Upper lobe of left lung (tissue), 4 donors: ENCODE measurements at regions not wholly inside any gene's neighbourhood (a gene's known extent, or its start where the extent isn't known, plus 50 kb on each side); places are given as distances from the start of the nearest gene placed in this dataset.

Experiments
- CTCF ChIP-seq, 6 experiments: fragments of 450-650 bp in 4 of 6; fragments of 200-600 bp in 2 of 6; sonication (generic) in 2 of 6; IDR thresholded peaks; one replicate each; pipeline ENCODE4 v1.5.1; 2016 to 2019; ENCODE audit warnings: antibody characterized with exemption in 6 of 6
- EP300 ChIP-seq, 4 donors: sonication (generic); formaldehyde crosslinking; IDR thresholded peaks; one replicate each; pipeline ENCODE4 v1.5.1; 2017; ENCODE audit warnings: antibody characterized with exemption in 4 of 4, control low read depth in 2 of 4
- POLR2A ChIP-seq, 4 donors: fragments of 450-650 bp; IDR thresholded peaks; one replicate each; pipeline ENCODE4 v1.5.1; 2016 to 2017; ENCODE audit warnings: antibody characterized with exemption in 4 of 4, mild to moderate bottlenecking in 2 of 4
- POLR2AphosphoS5 ChIP-seq, 2 donors: sonication (generic); formaldehyde crosslinking; IDR thresholded peaks; one replicate each; pipeline ENCODE4 v1.5.1; 2017; ENCODE audit warnings: antibody characterized with exemption in 2 of 2

GRCh38 chr9:27934471-27934870, 361.2 kb upstream of the C9orf72 start:
- TF ChIP-seq POLR2A (IDR thresholded peaks at IDR 0.05), result no peak
- TF ChIP-seq POLR2AphosphoS5 (IDR thresholded peaks at IDR 0.05), result no peak
- no peak for TF ChIP-seq CTCF (IDR thresholded peaks at IDR 0.05)
- TF ChIP-seq EP300 (IDR thresholded peaks at IDR 0.05), result no peak
